C4-2B (cell line): ENCODE measurements at regions not wholly inside any gene's neighbourhood (a gene's known extent, or its start where the extent isn't known, plus 50 kb on each side); places are given as distances from the start of the nearest gene placed in this dataset.

ENCODE experiments used
- CTCF ChIP-seq: fragments of 450-650 bp; conservative IDR thresholded peaks from 2 replicates; pipeline ENCODE4 v1.5.1; 2017; ENCODE audit warnings: mild to moderate bottlenecking
- ZFX ChIP-seq: fragments of 450-650 bp; IDR thresholded peaks from 2 replicates; pipeline ENCODE4 v1.6.1; 2017

- TF ChIP-seq CTCF, result no peak
- TF ChIP-seq ZFX, result no peak
Observed at GRCh38 chr4:14539246-14539645, 463.0 kb upstream of the CPEB2 start.
